Stimulated activated CD4-positive, alpha-beta T cell treated with anti-CD3 and anti-CD28 coated beads, Interleukin-12 subunit alpha, Interleukin-12 subunit beta, amount 100 ng/mL, for 48 hours (primary cell): ENCODE measurements at regions not wholly inside any gene's neighbourhood (a gene's known extent, or its start where the extent isn't known, plus 50 kb on each side); places are given as distances from the start of the nearest gene placed in this dataset.

ENCODE experiments used
- DNase-seq, 3 donors: peaks; one replicate each; pipeline ENCODE4 v3.0.0-alpha.2; 2020; ENCODE audit warnings: low read depth in 2 of 3, low spot score in 1 of 3

DNA sequence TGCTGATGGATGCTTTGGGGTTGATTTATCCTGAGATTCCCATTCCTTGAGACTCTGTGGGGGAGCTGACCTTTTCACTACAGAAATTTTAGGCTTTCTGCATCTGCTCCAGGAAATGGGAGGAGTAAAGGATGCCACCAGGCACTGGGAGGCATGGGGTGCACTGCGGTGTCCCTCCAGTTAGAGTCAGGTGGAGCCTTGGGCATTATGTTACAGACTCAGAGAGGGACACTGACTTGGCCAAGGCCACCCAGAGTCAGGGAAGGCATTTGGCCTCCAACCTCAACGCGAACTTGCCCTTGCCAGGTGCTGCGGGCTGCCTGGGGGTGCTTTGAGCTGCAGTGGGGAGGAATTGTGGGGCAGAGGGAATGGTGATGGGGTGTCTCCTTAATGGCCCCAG lies 58.0 kb upstream of the TBX3 start:
- DNase-seq: no peak

DNA sequence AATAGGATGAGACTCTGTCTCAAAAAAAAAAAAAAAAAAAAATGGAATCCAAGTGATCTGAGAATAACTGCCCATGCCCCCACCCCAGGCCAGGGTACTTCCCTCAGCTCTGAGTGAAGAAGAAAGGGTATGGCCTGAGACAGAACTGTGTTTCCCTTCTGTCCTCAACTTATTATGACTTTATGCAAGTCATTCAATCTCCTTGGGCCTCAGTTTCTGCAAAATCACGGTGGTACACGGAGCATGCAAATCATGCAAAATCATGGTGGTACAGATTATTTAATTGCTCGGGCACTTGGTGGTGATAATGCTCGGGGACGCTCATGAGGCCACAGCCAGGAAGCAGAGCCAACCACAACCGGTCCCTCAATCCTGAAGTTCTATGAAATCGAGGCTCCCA lies 56.5 kb upstream of the TBX3 start:
- DNase-seq: no peak

GRCh38 chr12:114738460-114739184 lies 54.6 kb upstream of the TBX3 start:
- DNase-seq: no peak

DNA sequence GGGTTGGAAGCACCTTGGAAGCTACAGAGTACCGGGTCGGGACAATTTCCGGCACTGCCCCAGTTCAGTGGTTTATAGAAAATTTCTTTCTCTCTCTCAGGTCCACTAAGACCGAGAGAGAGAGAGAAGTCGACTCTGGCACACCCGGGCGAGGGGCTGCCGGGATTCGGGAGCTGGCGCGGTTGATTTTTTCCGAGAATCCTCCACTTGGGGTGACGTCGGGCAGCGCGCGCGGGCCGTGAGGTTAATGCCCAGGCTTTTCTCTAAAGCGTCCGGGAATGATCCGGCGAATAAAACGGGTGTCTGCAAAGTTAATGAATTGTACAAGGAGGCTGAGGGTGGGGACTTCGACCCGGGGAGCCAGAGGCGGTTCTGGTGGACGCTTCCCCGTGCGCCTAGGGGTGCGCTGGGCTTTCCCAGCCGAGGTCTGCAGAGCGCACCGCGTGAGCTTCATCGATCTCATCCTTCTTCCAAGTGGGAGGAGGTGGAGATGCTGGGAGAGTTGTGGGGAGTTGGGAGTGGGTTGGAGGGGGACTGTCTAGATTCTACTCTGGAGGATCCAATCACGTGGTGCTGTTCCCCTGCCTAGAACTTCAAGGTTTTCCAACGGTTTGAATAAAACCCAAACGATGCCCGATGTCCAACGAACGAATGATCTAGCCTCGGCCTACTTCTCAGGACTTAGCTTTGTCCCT lies 51.9 kb upstream of the TBX3 start:
- DNase-seq: no peak

- DNase-seq: no peak
These were observed 51.0 kb upstream of the TBX3 start for GRCh38 chr12:114735011-114735410.

DNA sequence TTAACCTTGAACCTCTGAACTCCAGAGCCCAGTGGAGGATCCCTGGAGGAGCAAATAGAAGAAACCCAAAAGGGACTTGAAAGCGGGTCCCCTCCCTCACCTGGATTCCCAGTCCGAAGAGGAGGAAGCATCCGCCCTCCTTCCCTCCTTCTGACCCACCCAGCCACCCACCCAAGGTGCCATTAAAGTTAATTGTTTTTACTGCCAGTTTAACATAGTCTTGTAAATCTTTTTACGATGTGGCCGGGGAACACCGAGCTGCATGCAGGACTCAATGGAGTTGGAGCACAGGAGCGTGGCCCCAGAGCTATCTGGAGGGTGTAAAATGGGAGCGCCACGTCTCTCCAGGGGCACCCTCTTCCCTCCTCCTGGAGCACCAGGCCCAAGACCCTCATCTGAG lies 49.9 kb upstream of the TBX3 start:
- DNase-seq: no peak
